ENCODE measurements at regions not wholly inside any gene's neighbourhood (a gene's known extent, or its start where the extent isn't known, plus 50 kb on each side); places are given as distances from the start of the nearest gene placed in this dataset.

DNA sequence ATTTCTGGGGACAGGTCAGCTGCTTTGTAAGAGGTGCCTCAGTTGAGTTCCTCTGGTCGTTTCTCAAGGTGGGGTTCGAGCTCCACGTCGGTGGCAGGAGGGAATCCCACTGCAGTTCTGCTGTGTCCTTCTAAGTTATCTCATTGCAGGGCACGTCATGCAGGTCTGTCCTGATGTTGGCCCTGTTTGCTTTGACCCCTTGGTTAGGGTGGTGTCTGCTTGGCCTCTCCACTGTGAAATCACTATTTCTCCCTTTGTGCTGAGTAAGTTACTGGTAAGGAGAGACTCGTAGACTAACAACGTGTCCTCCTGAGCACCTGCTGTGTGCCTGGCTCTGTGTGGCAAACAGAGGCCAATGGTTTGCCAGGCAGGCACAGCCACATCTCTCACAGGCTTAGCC lies 372.9 kb upstream of the ZMIZ1 start:
- no peak overlapping the region for H3K4me3 ChIP-seq (ENCODE audit: low read depth, low read length)
- no peak for DNase-seq (ENCODE audit: low read depth)
- TF ChIP-seq, protein P1, sequence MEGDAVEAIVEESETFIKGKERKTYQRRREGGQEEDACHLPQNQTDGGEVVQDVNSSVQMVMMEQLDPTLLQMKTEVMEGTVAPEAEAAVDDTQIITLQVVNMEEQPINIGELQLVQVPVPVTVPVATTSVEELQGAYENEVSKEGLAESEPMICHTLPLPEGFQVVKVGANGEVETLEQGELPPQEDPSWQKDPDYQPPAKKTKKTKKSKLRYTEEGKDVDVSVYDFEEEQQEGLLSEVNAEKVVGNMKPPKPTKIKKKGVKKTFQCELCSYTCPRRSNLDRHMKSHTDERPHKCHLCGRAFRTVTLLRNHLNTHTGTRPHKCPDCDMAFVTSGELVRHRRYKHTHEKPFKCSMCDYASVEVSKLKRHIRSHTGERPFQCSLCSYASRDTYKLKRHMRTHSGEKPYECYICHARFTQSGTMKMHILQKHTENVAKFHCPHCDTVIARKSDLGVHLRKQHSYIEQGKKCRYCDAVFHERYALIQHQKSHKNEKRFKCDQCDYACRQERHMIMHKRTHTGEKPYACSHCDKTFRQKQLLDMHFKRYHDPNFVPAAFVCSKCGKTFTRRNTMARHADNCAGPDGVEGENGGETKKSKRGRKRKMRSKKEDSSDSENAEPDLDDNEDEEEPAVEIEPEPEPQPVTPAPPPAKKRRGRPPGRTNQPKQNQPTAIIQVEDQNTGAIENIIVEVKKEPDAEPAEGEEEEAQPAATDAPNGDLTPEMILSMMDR (IDR thresholded peaks at IDR 0.05; ENCODE audit: insufficient read depth, low read depth, low read length, missing control alignments), result no peak

DNA sequence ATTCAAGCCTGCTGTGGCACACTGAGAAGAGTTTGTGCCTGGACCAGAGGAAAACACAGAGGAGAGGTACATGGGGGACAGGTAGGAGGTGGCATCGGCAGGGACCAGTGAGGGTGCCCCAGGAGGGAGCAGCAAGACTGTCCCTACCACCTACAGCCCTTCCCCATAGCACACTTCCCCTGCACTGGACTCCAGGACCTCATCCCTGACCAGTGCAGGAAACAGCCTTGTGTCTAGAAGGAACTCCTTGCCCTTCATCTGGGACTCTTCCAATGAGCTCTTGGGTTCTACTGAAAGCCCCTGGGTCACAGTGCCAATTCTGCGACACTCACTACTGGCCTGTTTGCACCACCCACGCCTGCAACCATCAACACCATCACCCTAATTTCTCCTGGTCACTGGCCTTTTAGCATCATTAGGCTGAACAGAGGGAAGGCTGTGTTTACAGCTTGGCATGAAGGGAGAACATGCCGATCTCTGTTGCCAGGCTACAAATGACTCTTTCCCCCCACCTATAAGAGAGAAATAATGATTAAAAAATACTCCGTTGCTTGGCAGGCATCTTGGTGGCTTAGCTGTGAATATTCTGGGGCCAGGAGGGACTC lies 371.9 kb upstream of the ZMIZ1 start:
- TF ChIP-seq, protein P1 (IDR thresholded peaks at IDR 0.05; ENCODE audit: insufficient read depth, low read depth, low read length, missing control alignments), result no peak
- H3K4me3 ChIP-seq (ENCODE audit: low read depth, low read length), result no peak overlapping the region
- no peak for DNase-seq (ENCODE audit: low read depth)

DNA sequence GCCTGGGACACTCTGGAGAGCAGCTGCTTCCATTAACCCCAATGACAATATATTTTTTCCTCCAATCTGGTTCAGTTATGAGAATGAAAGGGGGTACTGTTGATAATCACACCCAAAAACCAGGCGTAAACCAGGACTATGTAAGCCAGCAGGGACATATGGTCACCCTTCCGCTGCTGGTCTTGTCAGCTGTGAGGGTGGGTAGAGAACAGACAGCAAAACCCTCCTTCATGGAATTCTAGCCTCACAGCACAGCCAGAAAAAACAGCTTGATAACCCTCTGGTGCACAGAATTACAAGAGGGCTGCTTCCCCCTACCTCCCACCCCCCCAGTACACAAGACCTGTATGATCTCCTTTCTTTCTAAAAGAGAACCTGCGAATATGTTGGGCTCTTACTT lies 368.8 kb upstream of the ZMIZ1 start:
- no peak overlapping the region for H3K4me3 ChIP-seq (ENCODE audit: low read depth, low read length)
- DNase-seq (ENCODE audit: low read depth), result no peak
- TF ChIP-seq, protein P1 (IDR thresholded peaks at IDR 0.05; ENCODE audit: insufficient read depth, low read depth, low read length, missing control alignments), result no peak

DNA sequence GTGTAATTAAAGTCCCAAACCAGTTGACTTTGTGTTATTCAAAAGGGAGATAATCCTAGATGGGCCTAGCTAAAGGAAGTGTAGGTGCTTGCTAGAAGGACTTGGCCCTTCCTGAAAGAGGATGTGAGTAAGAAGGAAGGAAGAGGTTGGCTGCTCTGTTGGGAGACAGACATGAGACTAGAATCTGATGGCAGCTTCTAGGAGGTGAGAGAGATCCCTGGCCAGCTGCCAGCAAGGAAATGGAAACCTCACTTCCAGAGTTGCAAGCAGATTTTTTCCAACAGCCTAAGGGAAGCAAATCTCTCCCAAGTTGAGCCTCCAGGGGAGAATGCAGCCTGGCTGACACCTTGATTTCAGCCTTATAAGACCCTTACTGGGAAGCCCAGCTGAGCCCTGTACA lies 368.4 kb upstream of the ZMIZ1 start:
- TF ChIP-seq, protein P1 (IDR thresholded peaks at IDR 0.05; ENCODE audit: insufficient read depth, low read depth, low read length, missing control alignments), result no peak
- no peak overlapping the region for H3K4me3 ChIP-seq (ENCODE audit: low read depth, low read length)
- no peak for DNase-seq (ENCODE audit: low read depth)

DNA sequence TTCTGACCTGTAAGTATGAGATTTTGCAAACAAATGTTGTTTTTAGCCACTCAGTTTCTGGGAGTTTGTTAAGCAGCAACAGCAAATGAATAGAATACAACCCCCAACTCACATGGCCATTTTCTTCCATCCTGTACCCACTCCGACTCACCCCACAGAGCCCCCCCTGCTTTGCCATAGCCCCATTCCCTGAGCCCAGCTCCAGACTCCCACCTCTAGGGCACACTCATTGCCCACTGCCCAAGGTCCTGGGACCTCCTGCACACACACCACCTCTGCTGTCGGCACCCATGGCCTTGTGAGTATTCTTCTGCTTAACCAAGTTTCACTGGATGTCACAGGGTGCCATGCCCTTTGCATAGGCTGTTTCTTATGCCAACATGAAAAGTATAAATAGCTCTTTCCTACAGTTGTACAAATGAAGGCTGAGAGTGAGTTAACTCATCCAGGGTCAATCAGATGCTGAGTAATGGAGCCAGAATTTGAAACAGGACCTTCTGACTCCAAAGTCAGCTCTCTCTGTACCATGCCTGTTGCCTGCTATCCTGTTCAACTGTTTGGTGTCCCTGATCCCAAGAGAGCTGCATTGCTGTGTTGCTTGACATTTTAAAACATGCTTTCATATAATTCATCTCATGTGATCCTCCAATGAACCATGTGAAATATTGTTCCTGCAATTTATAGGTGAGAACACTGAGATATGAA lies 367.8 kb upstream of the ZMIZ1 start:
- DNase-seq (ENCODE audit: low read depth), result no peak
- no peak overlapping the region for H3K4me3 ChIP-seq (ENCODE audit: low read depth, low read length)
- TF ChIP-seq, protein P1 (IDR thresholded peaks at IDR 0.05; ENCODE audit: insufficient read depth, low read depth, low read length, missing control alignments), result no peak

DNA sequence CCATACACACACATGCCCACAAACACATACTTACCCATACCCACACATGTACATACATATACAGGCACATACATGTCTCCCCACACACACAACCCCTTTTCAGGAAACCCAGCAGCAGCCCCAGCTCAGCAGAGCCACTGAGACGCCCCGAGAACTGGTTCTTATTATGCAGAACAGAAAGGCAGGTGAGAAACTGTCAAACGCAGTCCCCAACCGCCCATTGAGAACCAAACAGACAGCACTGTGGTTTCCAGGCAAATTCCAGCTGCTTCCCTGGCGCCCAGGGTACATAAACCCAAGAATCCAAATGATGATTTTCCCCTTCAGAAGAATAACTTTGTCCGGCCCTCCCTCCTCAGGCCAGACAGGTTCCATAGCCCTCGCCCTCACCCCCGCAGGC lies 366.6 kb upstream of the ZMIZ1 start:
- no peak overlapping the region for H3K4me3 ChIP-seq (ENCODE audit: low read depth, low read length)
- TF ChIP-seq, protein P1 (IDR thresholded peaks at IDR 0.05; ENCODE audit: insufficient read depth, low read depth, low read length, missing control alignments), result no peak

DNA sequence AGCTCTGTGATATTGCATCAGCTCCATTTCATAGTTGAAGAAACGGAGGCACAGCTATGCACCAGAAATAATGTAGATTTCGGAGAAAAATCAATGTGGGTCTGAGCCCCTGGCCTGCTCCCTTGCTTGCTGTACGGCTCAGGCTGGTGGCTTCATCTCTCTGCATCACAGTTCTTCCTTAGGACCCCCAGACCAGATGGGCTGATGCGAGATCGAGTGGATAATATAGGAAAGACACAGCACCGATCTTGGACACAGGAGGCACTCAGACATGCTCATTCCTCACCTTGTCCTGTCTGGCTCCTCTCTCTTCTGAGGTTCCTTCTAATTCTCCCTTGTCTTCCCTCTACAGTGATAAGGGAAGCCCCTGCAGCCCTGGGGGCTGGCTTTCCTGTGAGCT lies 365.9 kb upstream of the ZMIZ1 start:
- TF ChIP-seq, protein P1 (IDR thresholded peaks at IDR 0.05; ENCODE audit: insufficient read depth, low read depth, low read length, missing control alignments), result no peak
- DNase-seq (ENCODE audit: low read depth), result no peak

More for the DNA sequence above, 366.6 kb upstream of the ZMIZ1 start:
- DNase-seq (ENCODE audit: low read depth), result no peak

More for the DNA sequence above, 365.9 kb upstream of the ZMIZ1 start:
- no peak overlapping the region for H3K4me3 ChIP-seq (ENCODE audit: low read depth, low read length)

All from GM12865 (cell line).